ENCODE measurements at regions not wholly inside any gene's neighbourhood (a gene's known extent, or its start where the extent isn't known, plus 50 kb on each side); places are given as distances from the start of the nearest gene placed in this dataset.

DNA sequence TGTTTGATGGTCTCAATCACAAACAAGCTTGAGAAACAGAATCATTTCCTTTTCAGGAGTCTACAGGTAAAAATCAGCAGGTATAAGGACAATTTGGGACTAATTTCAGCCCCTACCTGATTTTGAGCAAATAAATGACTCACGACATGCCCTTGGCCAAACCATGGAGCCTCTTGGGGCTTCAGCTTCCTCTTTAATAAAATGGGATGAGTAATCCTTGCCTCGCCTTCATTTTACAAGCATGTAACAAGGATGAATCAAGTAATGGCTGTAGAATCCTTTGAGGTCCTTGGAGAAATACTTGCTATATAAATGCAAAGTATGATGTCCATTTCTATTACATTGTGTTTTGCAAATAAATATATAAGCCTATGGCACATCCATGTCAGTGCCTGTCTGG is 212.8 kb upstream of the PODXL start:
- no peak for DNase-seq (ENCODE audit: low read depth)
- Mint-ChIP-seq H3K4me3 (ENCODE audit: unreplicated experiment) (no peak overlapping the region), H3K4me1 (ENCODE audit: low read depth, unreplicated experiment) (no peaks in the 10 kb centered on the region), H3K27ac (ENCODE audit: unreplicated experiment) (no peak overlapping the region), H3K9me3 (ENCODE audit: unreplicated experiment) (peaks cover 2% of the 10 kb centered on the region), H3K36me3 (ENCODE audit: low read depth, unreplicated experiment) (no peaks in the 10 kb centered on the region), H3K27me3 (ENCODE audit: low read depth, unreplicated experiment) (peaks cover 20% of the 10 kb centered on the region)
- FAIRE-seq: no peak
- Histone ChIP-seq H2AFZ (ENCODE audit: low read depth, low read length) (no peak overlapping the region), H3K9me3 (ENCODE audit: insufficient read depth, low read depth, low read length) (no peaks in the 10 kb centered on the region), H3K27me3 (ENCODE audit: insufficient read depth, low read length) (peaks cover 6% of the 10 kb centered on the region), H3K9ac (ENCODE audit: low read length) (no peak overlapping the region), H3K4me1 (ENCODE audit: insufficient read depth, low read length) (no peaks in the 10 kb centered on the region), H3K4me3 (ENCODE audit: insufficient read depth, low read depth, low read length) (no peak overlapping the region), H3K79me2 (ENCODE audit: insufficient read depth, low read length) (no peaks in the 10 kb centered on the region), H3K4me2 (ENCODE audit: low read length) (no peak overlapping the region), H4K20me1 (ENCODE audit: insufficient read depth, low read length) (no peaks in the 10 kb centered on the region), H3K36me3 (ENCODE audit: insufficient read depth, low read length) (no peaks in the 10 kb centered on the region), H3K27ac (ENCODE audit: low read depth, low read length) (no peak overlapping the region)
- TF ChIP-seq, protein P1, sequence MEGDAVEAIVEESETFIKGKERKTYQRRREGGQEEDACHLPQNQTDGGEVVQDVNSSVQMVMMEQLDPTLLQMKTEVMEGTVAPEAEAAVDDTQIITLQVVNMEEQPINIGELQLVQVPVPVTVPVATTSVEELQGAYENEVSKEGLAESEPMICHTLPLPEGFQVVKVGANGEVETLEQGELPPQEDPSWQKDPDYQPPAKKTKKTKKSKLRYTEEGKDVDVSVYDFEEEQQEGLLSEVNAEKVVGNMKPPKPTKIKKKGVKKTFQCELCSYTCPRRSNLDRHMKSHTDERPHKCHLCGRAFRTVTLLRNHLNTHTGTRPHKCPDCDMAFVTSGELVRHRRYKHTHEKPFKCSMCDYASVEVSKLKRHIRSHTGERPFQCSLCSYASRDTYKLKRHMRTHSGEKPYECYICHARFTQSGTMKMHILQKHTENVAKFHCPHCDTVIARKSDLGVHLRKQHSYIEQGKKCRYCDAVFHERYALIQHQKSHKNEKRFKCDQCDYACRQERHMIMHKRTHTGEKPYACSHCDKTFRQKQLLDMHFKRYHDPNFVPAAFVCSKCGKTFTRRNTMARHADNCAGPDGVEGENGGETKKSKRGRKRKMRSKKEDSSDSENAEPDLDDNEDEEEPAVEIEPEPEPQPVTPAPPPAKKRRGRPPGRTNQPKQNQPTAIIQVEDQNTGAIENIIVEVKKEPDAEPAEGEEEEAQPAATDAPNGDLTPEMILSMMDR (IDR thresholded peaks at IDR 0.05; ENCODE audit: insufficient read depth, low read depth, low read length): no peak
- no peak for TF ChIP-seq EZH2 (IDR thresholded peaks at IDR 0.05; ENCODE audit: insufficient read depth, low read length)

DNA sequence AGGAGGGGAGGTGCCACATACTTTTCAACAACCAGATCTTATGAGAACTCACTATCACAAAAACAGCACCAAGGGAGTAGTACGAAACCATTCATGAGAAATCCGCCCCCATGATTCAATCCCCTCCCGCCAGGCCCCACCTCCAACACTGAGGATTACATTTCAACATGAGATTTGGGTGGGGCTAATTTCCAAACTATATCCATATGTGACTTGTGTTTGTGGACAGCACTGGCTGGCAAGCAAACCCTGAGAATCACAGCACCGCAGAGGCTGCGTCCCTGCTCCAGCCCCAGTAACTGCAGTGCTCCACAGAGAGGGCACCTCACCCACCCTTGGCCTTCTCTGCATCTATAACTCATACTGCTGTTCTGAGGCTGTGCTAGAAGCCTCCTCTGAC is 211.2 kb upstream of the PODXL start:
- Mint-ChIP-seq H3K4me1 (ENCODE audit: low read depth, unreplicated experiment) (no peaks in the 10 kb centered on the region), H3K27me3 (ENCODE audit: low read depth, unreplicated experiment) (peaks cover 20% of the 10 kb centered on the region), H3K4me3 (ENCODE audit: unreplicated experiment) (no peak overlapping the region), H3K27ac (ENCODE audit: unreplicated experiment) (no peak overlapping the region), H3K36me3 (ENCODE audit: low read depth, unreplicated experiment) (no peaks in the 10 kb centered on the region), H3K9me3 (ENCODE audit: unreplicated experiment) (peaks cover 2% of the 10 kb centered on the region)
- Histone ChIP-seq H2AFZ (ENCODE audit: low read depth, low read length) (no peak overlapping the region), H3K4me2 (ENCODE audit: low read length) (no peak overlapping the region), H3K4me1 (ENCODE audit: insufficient read depth, low read length) (no peaks in the 10 kb centered on the region), H3K4me3 (ENCODE audit: insufficient read depth, low read depth, low read length) (no peak overlapping the region), H3K9me3 (ENCODE audit: insufficient read depth, low read depth, low read length) (no peaks in the 10 kb centered on the region), H3K27ac (ENCODE audit: low read depth, low read length) (no peak overlapping the region), H4K20me1 (ENCODE audit: insufficient read depth, low read length) (no peaks in the 10 kb centered on the region), H3K9ac (ENCODE audit: low read length) (no peak overlapping the region), H3K79me2 (ENCODE audit: insufficient read depth, low read length) (no peaks in the 10 kb centered on the region), H3K27me3 (ENCODE audit: insufficient read depth, low read length) (peaks cover 6% of the 10 kb centered on the region), H3K36me3 (ENCODE audit: insufficient read depth, low read length) (no peaks in the 10 kb centered on the region)
- TF ChIP-seq, protein P1 (IDR thresholded peaks at IDR 0.05; ENCODE audit: insufficient read depth, low read depth, low read length): no peak
- TF ChIP-seq EZH2 (IDR thresholded peaks at IDR 0.05; ENCODE audit: insufficient read depth, low read length): no peak
- DNase-seq (ENCODE audit: low read depth) (no peak), FAIRE-seq (no peak)

DNA sequence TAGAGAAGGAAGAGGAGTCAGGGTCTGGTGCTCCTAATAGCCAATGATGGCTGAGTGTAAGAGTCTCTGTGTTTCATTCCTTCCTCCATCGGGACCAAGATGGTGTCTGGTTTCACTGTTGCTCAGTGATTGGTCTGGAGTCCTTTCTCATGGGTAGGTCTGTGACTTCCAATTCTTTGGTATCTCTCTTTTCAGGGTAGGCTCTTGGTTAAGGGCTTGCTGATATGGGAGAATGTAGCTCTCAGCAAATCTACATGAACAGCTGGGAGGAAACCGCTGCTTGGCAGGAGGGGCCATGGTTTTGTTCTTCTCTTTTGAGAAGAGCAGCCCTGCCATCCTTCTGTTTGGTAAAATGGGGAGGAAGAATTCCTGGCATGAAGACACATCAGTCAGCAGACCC is 209.1 kb upstream of the PODXL start:
- no peak overlapping the region for H3K9ac ChIP-seq (ENCODE audit: low read length)
- H3K27ac ChIP-seq (ENCODE audit: low read depth, low read length): no peak overlapping the region
- H3K4me3 ChIP-seq (ENCODE audit: insufficient read depth, low read depth, low read length): no peak overlapping the region
- Mint-ChIP-seq H3K36me3 (ENCODE audit: low read depth, unreplicated experiment) (no peaks in the 10 kb centered on the region), H3K27ac (ENCODE audit: unreplicated experiment) (no peak overlapping the region), H3K4me1 (ENCODE audit: low read depth, unreplicated experiment) (no peaks in the 10 kb centered on the region), H3K27me3 (ENCODE audit: low read depth, unreplicated experiment) (peaks cover 27% of the 10 kb centered on the region), H3K9me3 (ENCODE audit: unreplicated experiment) (peaks cover 2% of the 10 kb centered on the region), H3K4me3 (ENCODE audit: unreplicated experiment) (no peak overlapping the region)
- H3K36me3 ChIP-seq (ENCODE audit: insufficient read depth, low read length): no peaks in the 10 kb centered on the region
- no peaks in the 10 kb centered on the region for H3K9me3 ChIP-seq (ENCODE audit: insufficient read depth, low read depth, low read length)
- H3K79me2 ChIP-seq (ENCODE audit: insufficient read depth, low read length): no peaks in the 10 kb centered on the region
- no peak for TF ChIP-seq EZH2 (IDR thresholded peaks at IDR 0.05; ENCODE audit: insufficient read depth, low read length)
- TF ChIP-seq, protein P1 (IDR thresholded peaks at IDR 0.05; ENCODE audit: insufficient read depth, low read depth, low read length): no peak
- peaks cover 10% of the 10 kb centered on the region for H3K27me3 ChIP-seq (ENCODE audit: insufficient read depth, low read length)
- H2AFZ ChIP-seq (ENCODE audit: low read depth, low read length): no peak overlapping the region
- DNase-seq (ENCODE audit: low read depth): no peak
- no peaks in the 10 kb centered on the region for H3K4me1 ChIP-seq (ENCODE audit: insufficient read depth, low read length)
- no peaks in the 10 kb centered on the region for H4K20me1 ChIP-seq (ENCODE audit: insufficient read depth, low read length)
- H3K4me2 ChIP-seq (ENCODE audit: low read length): no peak overlapping the region
- FAIRE-seq: no peak

Measured in astrocyte (in vitro differentiated cells and primary cell).